H1 (cell line): ENCODE measurements at regions not wholly inside any gene's neighbourhood (a gene's known extent, or its start where the extent isn't known, plus 50 kb on each side); places are given as distances from the start of the nearest gene placed in this dataset.

Source experiments
- CTCF ChIA-PET: fragments of 300-600 bp; sonication (Branson Sonifier 250); formaldehyde crosslinking; loops from one replicate; lab custom pipeline; 2021; ENCODE audit not compliant: partially characterized antibody; lab: Charles Lee
- POLR2A ChIA-PET: fragments of 300-600 bp; sonication (Branson Sonifier 250); formaldehyde crosslinking; loops from one replicate; lab custom pipeline; 2021; ENCODE audit warnings: inconsistent platforms; ENCODE audit not compliant: partially characterized antibody; lab: Charles Lee
- DNase-seq, 2 experiments: peaks; one replicate each; pipeline versions ENCODE4 v3.0.0 to v3.0.0-alpha.2; 2010 to 2022; ENCODE audit warnings: low spot score in 2 of 2, low read depth in 1 of 2, mixed read lengths in 1 of 2
- FAIRE-seq: peaks from 2 replicates; lab custom pipeline; 2011; peaks lifted over from hg19 to GRCh38; lab: Jason Lieb, UNC
- H2AFZ ChIP-seq: 2 replicates; pipeline ENCODE4 v1.8.1; 2012; ENCODE audit warnings: low read length, inconsistent platforms
- H2AK5ac ChIP-seq: 2 replicates; pipeline ENCODE4 v1.6.1; 2013; ENCODE audit warnings: low read depth, low read length
- H2BK120ac ChIP-seq: replicated peaks from 2 replicates; pipeline ENCODE3; 2013; ENCODE audit warnings: low read depth, low read length, inconsistent platforms
- H2BK12ac ChIP-seq: 2 replicates; pipeline ENCODE4 v1.6.1; 2013; ENCODE audit warnings: low read depth, low read length
- H2BK15ac ChIP-seq: 2 replicates; pipeline ENCODE4 v1.6.1; 2013; ENCODE audit warnings: low read length
- H2BK20ac ChIP-seq: 2 replicates; pipeline ENCODE4 v1.6.1; 2013; ENCODE audit warnings: low read length
- H2BK5ac ChIP-seq: 2 replicates; pipeline ENCODE4 v1.6.1; 2013; ENCODE audit warnings: low read depth, low read length
- H3K14ac ChIP-seq: 2 replicates; pipeline ENCODE4 v1.6.1; 2013; ENCODE audit warnings: inconsistent platforms; ENCODE audit not compliant: insufficient read length
- H3K18ac ChIP-seq: 2 replicates; pipeline ENCODE4 v1.6.1; 2013; ENCODE audit warnings: low read length; ENCODE audit errors: extremely low read depth
- H3K23ac ChIP-seq: 2 replicates; pipeline ENCODE4 v1.6.1; 2013; ENCODE audit warnings: inconsistent platforms; ENCODE audit not compliant: insufficient read length
- H3K23me2 ChIP-seq: 2 replicates; pipeline ENCODE4 v1.6.1; 2013; ENCODE audit warnings: low read depth, low read length
- H3K27ac ChIP-seq: 2 replicates; pipeline ENCODE4 v1.6.1; 2011; ENCODE audit warnings: low read depth, low read length, inconsistent platforms
- H3K27me3 ChIP-seq, 4 experiments: replicated peaks in 1 of 4; 1 replicate in 1 of 4; 2 replicates in 3 of 4; pipeline versions ENCODE4 v1.6.1 to v1.8.1; 2011 to 2013; ENCODE audit warnings: low read length in 3 of 4, mild to moderate bottlenecking in 3 of 4, inconsistent platforms in 2 of 4, mixed read lengths in 2 of 4, moderate library complexity in 1 of 4; ENCODE audit not compliant: control insufficient read depth in 3 of 4, insufficient read depth in 3 of 4; ENCODE audit errors: extremely low read depth in 1 of 4
- H3K36me3 ChIP-seq, 4 experiments: 2 replicates each; pipeline versions ENCODE4 v1.6.1 to v1.8.1; 2011 to 2013; ENCODE audit warnings: mild to moderate bottlenecking in 4 of 4, low read length in 3 of 4, moderate library complexity in 2 of 4, control low read depth in 1 of 4, inconsistent platforms in 1 of 4; ENCODE audit not compliant: insufficient read depth in 4 of 4, control insufficient read depth in 2 of 4
- H3K4ac ChIP-seq: replicated peaks from 2 replicates; pipeline ENCODE3; 2013; ENCODE audit warnings: low read length, low read depth, mixed read lengths, inconsistent platforms; ENCODE audit not compliant: insufficient read length
- H3K4me1 ChIP-seq, 4 experiments: replicated peaks in 1 of 4; 1 replicate in 1 of 4; 2 replicates in 3 of 4; pipeline versions ENCODE4 v1.6.1 to v1.8.1; 2011 to 2013; ENCODE audit warnings: low read length in 3 of 4, inconsistent platforms in 2 of 4, mixed read lengths in 1 of 4; ENCODE audit not compliant: insufficient read depth in 4 of 4, control insufficient read depth in 3 of 4
- H3K4me2 ChIP-seq, 2 experiments: 2 replicates each; pipeline versions ENCODE4 v1.6.1 to v1.8.1; 2011 to 2013; ENCODE audit warnings: low read depth in 2 of 2, low read length in 2 of 2, control low read depth in 1 of 2, inconsistent platforms in 1 of 2, mild to moderate bottlenecking in 1 of 2; ENCODE audit not compliant: insufficient read depth in 1 of 2
- H3K4me3 ChIP-seq, 4 experiments: fragments of 200-600, 300-600 bp in 1 of 4; sonication (generic), shearing (Covaris generic), sonication (Bioruptor Twin) in 1 of 4; 2 replicates each; pipeline versions ENCODE4 v1.5.1 to v1.8.1; 2011 to 2016; ENCODE audit warnings: low read length in 4 of 4, low read depth in 3 of 4, control low read depth in 2 of 4, inconsistent platforms in 2 of 4, mild to moderate bottlenecking in 2 of 4, mixed read lengths in 1 of 4, moderate library complexity in 1 of 4; ENCODE audit not compliant: insufficient read depth in 2 of 4; ENCODE audit errors: extremely low read depth in 1 of 4
- H3K56ac ChIP-seq: replicated peaks from 2 replicates; pipeline ENCODE3; 2013; ENCODE audit warnings: low read depth, mild to moderate bottlenecking, mixed read lengths, low read length, inconsistent platforms; ENCODE audit not compliant: insufficient read length
- H3K79me1 ChIP-seq: 2 replicates; pipeline ENCODE4 v1.6.1; 2013; ENCODE audit warnings: low read depth, low read length, control low read depth
- H3K79me2 ChIP-seq, 2 experiments: 2 replicates each; pipeline versions ENCODE4 v1.6.1 to v1.8.1; 2012 to 2013; ENCODE audit warnings: low read length in 2 of 2, mild to moderate bottlenecking in 2 of 2, inconsistent platforms in 1 of 2; ENCODE audit not compliant: insufficient read depth in 2 of 2, control insufficient read depth in 1 of 2
- H3K9ac ChIP-seq, 4 experiments: replicated peaks in 1 of 4; 1 replicate in 1 of 4; 2 replicates in 3 of 4; pipeline versions ENCODE4 v1.6.1 to v1.8.1; 2011 to 2013; ENCODE audit warnings: low read depth in 3 of 4, low read length in 3 of 4, control low read depth in 2 of 4, mild to moderate bottlenecking in 2 of 4, moderate library complexity in 2 of 4, inconsistent platforms in 1 of 4; ENCODE audit errors: extremely low read depth in 1 of 4
- H3K9me3 ChIP-seq, 2 experiments: 2 replicates each; pipeline versions ENCODE4 v1.6.1 to v1.8.1; 2012 to 2013; ENCODE audit warnings: mild to moderate bottlenecking in 2 of 2, moderate library complexity in 2 of 2, control low read depth in 1 of 2, inconsistent platforms in 1 of 2, low read depth in 1 of 2, low read length in 1 of 2, mixed read lengths in 1 of 2; ENCODE audit not compliant: insufficient read depth in 2 of 2
- H4K20me1 ChIP-seq, 2 experiments: replicated peaks in 1 of 2; 2 replicates each; pipeline versions ENCODE3 to v1.8.1; 2011 to 2013; ENCODE audit warnings: inconsistent platforms in 2 of 2, low read length in 2 of 2, mild to moderate bottlenecking in 1 of 2; ENCODE audit not compliant: insufficient read depth in 2 of 2, control insufficient read depth in 1 of 2
- H4K5ac ChIP-seq: 2 replicates; pipeline ENCODE4 v1.6.1; 2013; ENCODE audit warnings: low read length, low read depth, mixed read lengths, inconsistent platforms; ENCODE audit not compliant: insufficient read length
- H4K8ac ChIP-seq: 2 replicates; pipeline ENCODE4 v1.8.0; 2013; ENCODE audit warnings: mild to moderate bottlenecking, moderate library complexity, low read length, inconsistent platforms; ENCODE audit not compliant: insufficient read depth; ENCODE audit errors: extremely low read depth
- H4K91ac ChIP-seq: replicated peaks from 2 replicates; pipeline ENCODE3; 2013; ENCODE audit warnings: low read length, mixed read lengths, inconsistent platforms; ENCODE audit not compliant: insufficient read length
- CBX8 ChIP-seq: fragments of 300-800, 300-1000 bp; sonication (generic); IDR thresholded peaks from 2 replicates; pipeline ENCODE4 v1.7.1; 2016; ENCODE audit warnings: low read depth, low read length, borderline replicate concordance
- CHD2 ChIP-seq: IDR thresholded peaks from 2 replicates; pipeline ENCODE4 v1.6.1; 2012; ENCODE audit warnings: low read length, improper control_type of control experiment
- PHF8 ChIP-seq: fragments of 200-600 bp; sonication (generic); conservative IDR thresholded peaks from 2 replicates; pipeline ENCODE4 v1.7.1; 2012; ENCODE audit warnings: low read depth, mild to moderate bottlenecking, inconsistent platforms, low read length, moderate library complexity
- RBBP5 ChIP-seq: IDR thresholded peaks from 2 replicates; pipeline ENCODE4 v1.7.1; 2012; ENCODE audit warnings: low read depth, mild to moderate bottlenecking, inconsistent platforms, low read length, moderate library complexity, borderline replicate concordance
- TBP ChIP-seq: IDR thresholded peaks from 2 replicates; pipeline ENCODE4 v1.6.1; 2011; ENCODE audit warnings: low read depth, low read length, improper control_type of control experiment
- YY1 ChIP-seq: IDR thresholded peaks from 2 replicates; pipeline ENCODE4 v1.6.1; 2011; ENCODE audit warnings: low read depth, mild to moderate bottlenecking, low read length
- ZNF274 ChIP-seq: IDR thresholded peaks from 2 replicates; pipeline ENCODE4 v1.7.0; 2012; ENCODE audit warnings: low read length, borderline replicate concordance; ENCODE audit errors: extremely low read depth
- WGBS, 2 experiments: shearing (Covaris generic) in 1 of 2; methylation state at CpG; one replicate each; pipeline versions ENCODE4 v1.1.6 to v1.1.7; 2013 to 2015; ENCODE audit warnings: low lambda C conversion rate in 2 of 2, mixed read lengths in 2 of 2, inconsistent platforms in 1 of 2, low coverage in 1 of 2, missing lambda C conversion rate in 1 of 2; ENCODE audit not compliant: insufficient replicate concordance in 2 of 2, insufficient coverage in 1 of 2, insufficient read length in 1 of 2; ENCODE audit errors: extremely low coverage in 1 of 2, missing lambda C conversion rate in 1 of 2; 5-methylcytosine and 5-hydroxymethylcytosine counted together

- TF ChIP-seq PHF8 (no peak), YY1 (no peak), CBX8 (no peak), RBBP5 (no peak), TBP (no peak), ZNF274 (no peak), CHD2 (no peak)
- no peak overlapping the region for H2AK5ac ChIP-seq
- no peak overlapping the region for H3K14ac ChIP-seq
- no peak overlapping the region for H3K4me2 ChIP-seq
- H3K9me3 ChIP-seq: peaks cover 0 to 5% of the 10 kb centered on the region in 2 experiments; a peak in 2 of 4 replicates
- ChIA-PET CTCF (no interaction called here), POLR2A (no interaction called here)
- no peak overlapping the region for H3K4ac ChIP-seq
- no peaks in the 10 kb centered on the region for H4K20me1 ChIP-seq
- H3K23me2 ChIP-seq: 0 out of 2 replicates have a peak, but pooled peaks cover 2% of the 10 kb centered on the region
- DNase-seq: no peak
- H3K56ac ChIP-seq: no peak overlapping the region
- no peak overlapping the region for H2BK15ac ChIP-seq
- no peaks in the 10 kb centered on the region for H3K79me2 ChIP-seq
- no peak overlapping the region for H2BK20ac ChIP-seq
- 56% methylated on average over 3 of the region's 3 CpGs; no CpG with 5 or more reads in 1 of the 2 experiments for WGBS, 2 experiments
- no peak overlapping the region for H4K5ac ChIP-seq
- no peak overlapping the region for H3K23ac ChIP-seq
- H3K27me3 ChIP-seq: no peaks in the 10 kb centered on the region
- no peaks in the 10 kb centered on the region for H3K79me1 ChIP-seq
- no peak overlapping the region for H4K8ac ChIP-seq
- no peak overlapping the region for H3K4me3 ChIP-seq
- H3K4me1 ChIP-seq: no peaks in the 10 kb centered on the region
- no peak overlapping the region for H3K18ac ChIP-seq
- H2AFZ ChIP-seq: no peak overlapping the region
- H2BK5ac ChIP-seq: no peak overlapping the region
- H3K27ac ChIP-seq: no peak overlapping the region
- H3K36me3 ChIP-seq: no peaks in the 10 kb centered on the region
- H2BK12ac ChIP-seq: no peak overlapping the region
- no peak overlapping the region for H3K9ac ChIP-seq
- no peak overlapping the region for H4K91ac ChIP-seq
- H2BK120ac ChIP-seq: no peak overlapping the region
- no peak for FAIRE-seq
Measured at GRCh38 chr12:42903736-42904135, 314.2 kb upstream of the PRICKLE1 start.
